HS-5 (cell line): ENCODE measurements at regions not wholly inside any gene's neighbourhood (a gene's known extent, or its start where the extent isn't known, plus 50 kb on each side); places are given as distances from the start of the nearest gene placed in this dataset.
"Not testable (repeated sequence)": the region's sequence is repeated elsewhere in the genome, so short reads cannot be mapped to it uniquely, and the experiment has no call there.

ENCODE experiments used
- DNase-seq: peaks from one replicate; pipeline ENCODE4 v3.0.0-alpha.2; 2012; ENCODE audit warnings: low read depth

DNA sequence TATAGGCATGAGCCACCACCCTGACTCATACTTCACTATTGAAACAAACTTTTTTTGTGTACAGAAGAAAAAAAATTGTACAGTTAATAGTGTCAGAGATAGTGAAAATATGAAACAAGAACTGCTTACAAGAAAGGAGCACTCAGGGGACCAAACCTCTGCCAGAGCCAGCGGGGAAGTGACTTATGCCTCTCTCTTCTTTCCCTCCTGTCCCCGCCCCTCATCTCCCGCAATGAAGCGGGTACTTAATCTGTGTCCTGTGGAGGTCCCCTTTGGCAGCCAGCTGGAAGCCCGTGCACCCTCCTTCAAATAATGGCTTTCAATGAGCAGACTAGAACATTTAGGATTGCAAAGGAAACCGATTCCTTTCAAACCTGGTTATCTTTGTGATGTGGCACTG, 51.5 kb downstream of the PPIAL4A start:
- DNase-seq, result not testable (repeated sequence)

DNA sequence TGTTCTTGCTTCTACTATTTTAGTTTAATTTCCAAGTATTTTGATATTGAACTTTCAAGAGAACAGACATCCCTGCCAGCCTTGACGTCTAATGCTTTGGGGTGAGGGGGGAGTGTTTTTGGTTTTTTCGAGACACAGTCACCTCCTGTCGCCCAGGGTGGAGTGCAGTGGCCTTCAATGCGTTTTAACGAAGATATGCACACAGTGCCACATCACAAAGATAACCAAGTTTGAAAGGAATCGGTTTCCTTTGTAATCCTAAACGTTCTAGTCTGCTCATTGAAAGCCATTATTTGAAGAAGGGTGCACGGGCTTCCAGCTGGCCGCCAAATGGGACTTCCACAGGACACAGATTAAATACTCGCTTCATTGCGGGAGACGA, 52.3 kb downstream of the PPIAL4A start:
- DNase-seq, result not testable (repeated sequence)

DNA sequence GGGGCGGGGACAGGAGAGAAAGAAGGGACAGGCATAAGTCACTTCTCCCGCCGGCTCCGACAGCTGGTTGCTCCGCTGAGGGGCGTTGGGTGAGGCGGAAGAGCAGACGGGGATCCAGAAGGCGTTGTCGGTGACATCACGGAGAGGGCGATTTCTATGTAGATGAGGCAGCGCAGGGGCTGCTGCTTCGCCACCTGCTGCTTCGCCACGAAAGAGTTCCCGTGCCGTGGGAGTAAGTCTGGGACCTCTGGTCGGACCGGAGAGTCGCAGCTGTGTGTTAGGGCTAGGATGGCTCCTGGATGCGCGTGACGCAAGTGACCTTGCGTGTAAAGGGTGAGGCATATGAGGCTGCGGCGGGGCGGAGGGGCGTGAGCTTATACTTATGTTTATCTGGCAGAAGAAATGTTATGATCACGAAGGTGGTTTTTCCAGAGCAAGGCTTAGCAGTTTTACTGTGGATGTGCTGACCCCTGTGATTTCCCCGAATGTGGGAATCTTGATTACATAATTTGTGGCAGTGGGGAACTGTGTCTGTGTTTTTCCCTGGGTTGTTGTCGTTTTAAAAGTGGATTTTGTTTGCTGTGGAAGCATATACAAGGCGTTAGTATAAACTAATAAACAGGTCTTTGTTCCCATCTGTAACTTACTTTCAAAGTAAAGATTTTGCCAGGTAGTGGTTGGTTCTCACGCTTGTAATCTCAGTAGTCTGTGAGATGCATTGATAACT, 52.8 kb downstream of the PPIAL4A start:
- not testable (repeated sequence) for DNase-seq

DNA sequence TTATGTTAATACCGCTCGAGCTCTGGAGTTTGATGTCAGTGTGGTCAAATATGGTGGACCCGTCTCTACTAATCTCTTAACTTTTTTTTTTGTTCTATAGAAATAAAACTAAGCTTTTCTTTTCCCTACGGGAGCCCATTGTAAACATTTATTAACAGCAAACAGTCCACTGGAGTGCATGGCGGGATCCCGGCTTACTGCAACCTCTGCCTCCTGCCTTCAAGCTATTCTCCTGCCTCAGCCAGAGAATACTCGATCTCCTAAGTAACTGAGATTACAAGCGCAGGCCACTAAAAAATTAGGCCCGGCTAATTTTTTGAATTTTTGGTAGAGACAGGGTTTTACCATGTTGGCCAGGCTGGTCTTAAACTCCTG, 53.4 kb downstream of the PPIAL4A start:
- DNase-seq, result not testable (repeated sequence)

DNA sequence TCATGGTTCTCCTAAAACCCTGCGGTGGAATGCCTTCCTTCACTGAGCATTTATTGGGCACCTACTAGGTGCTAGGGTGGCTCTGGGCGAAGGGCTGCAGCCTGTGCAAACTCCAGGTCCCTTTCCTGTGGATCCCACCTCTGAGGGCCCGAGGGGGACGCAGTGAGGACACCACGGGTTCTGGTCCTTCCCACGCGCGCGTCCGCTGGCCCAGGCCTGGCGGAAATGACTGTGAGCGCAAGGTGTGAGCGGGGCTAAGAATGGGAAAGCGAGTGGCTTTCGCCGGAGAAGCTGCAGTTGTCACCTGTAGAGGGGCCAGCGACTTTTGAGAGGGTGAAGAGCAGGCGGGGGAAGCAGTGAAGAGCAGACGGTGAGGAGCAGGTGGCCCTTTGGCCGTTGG, 55.1 kb downstream of the PPIAL4A start:
- not testable (repeated sequence) for DNase-seq

DNA sequence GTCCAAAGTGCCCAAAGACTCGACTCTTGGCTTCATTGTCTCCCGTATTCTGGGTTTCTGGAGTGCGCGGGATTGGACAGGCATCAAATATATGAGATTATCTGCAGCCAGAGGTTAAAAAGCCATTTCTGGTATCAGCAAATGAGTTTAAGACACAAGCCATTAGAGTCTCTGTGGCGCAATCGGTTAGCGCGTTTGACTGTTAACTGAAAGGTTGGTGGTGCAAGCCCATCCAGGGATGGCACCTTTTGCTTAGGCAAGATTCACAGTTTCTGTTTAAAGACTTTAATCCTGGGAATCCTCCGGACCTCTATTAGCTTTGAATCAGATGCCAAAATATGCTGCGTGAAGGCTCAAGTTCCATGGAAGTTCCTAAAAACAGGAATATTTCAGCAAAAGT, 55.6 kb downstream of the PPIAL4A start:
- not testable (repeated sequence) for DNase-seq

DNA sequence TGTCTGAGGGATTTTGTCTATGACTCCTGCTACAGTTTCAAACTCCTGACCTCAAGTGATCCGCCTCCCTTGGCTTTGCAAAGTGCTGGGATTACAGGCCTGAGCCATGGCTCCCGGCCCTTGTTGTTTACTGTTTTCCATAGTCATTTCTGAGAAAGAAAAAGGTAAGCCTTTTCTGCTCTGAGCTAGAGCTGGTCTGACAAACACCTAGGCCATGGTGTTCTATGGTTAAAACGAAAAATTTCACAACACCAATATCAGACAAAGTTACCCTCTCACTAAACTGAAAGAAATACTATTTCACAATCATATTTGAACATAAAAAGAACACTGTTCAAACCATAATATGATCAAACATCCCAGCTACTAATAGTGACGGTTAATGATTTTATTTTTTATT, 57.5 kb downstream of the PPIAL4A start:
- not testable (repeated sequence) for DNase-seq

DNA sequence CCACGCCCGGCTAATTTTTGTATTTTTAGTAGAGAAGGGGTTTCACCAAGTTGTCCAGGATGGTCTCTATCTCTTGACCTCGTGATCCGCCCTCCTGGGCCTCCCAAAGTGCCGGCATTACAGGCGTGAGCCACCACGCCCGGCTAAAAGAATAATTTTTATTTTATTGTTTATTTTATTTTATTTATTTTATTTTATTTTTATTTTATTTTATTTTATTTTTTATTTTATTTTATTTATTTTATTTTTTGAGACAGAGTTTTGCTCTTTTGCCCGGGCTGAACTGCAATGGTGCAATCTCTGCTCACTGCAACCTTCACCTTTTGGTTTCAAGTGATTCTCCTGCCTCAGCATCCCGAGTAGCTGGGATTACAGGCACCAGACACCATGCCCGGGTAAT, 60.2 kb downstream of the PPIAL4A start:
- not testable (repeated sequence) for DNase-seq

DNA sequence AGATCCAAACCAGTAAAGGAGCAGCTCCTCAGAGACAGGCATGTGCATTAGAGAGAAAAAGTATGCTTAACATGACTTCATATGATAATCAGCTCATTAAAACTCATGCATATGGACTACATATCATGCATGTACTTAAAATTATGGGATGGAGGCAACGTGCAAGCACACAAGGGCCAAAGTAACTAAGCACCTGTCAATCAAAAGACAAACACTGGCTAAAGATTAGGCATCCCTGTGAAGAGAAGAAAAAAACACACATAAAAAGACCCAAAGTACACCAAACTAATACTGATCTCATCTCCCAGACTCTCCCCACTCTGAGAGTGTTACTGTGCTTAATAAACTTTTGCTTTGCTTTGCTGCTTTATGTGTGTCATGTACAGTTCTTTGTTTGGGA, 61.1 kb downstream of the PPIAL4A start:
- not testable (repeated sequence) for DNase-seq

DNA sequence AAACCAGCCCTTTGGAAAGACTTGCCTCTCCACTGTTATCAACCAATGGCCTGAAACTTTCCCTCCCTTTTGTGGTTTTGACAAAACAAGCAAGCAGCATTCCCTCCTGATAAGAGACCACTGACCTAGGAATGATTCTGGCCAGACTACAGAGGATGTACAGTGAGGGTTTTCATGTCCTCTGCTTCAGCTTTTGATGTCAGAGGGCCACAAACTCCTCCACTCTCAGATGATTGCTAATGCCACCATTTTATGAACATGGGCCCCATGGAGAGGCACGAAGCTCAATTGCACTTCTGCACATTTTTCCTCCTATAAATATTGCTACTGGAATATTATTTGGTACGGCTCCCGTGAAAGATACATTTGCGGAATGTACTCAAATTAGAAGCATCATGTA, 61.5 kb downstream of the PPIAL4A start:
- DNase-seq, result not testable (repeated sequence)

DNA sequence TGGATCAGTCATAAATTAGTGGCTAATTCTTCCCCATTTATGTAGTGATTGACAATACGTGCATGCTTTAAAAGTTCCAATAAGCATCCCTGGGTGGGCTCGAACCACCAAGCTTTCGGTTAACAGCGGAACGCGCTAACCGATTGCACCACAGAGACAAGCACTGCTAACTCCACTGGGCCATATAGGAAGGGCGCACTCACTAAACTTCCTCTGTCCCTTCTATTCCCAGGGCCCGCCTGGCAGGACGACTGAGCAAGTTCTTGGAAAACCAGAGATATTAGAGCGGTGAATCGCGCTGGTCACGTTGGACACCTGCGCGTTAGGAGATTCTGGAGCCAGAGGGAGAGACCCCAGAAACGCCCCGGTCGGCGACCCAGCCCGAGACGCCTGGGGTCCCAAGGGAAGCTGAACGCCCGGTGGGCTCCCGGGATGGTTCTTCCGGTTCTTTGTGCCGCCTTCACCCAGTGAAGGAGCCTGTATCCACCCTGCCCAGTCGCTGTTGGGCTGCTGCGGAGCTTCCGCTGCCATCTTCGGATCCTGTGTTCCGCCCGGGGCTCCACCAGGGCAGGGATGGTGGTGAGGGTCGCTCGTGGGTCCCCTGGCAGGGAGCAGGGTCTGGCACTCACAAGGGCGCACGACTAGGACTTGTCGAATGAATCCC, 62.8 kb downstream of the PPIAL4A start:
- DNase-seq, result not testable (repeated sequence)

DNA sequence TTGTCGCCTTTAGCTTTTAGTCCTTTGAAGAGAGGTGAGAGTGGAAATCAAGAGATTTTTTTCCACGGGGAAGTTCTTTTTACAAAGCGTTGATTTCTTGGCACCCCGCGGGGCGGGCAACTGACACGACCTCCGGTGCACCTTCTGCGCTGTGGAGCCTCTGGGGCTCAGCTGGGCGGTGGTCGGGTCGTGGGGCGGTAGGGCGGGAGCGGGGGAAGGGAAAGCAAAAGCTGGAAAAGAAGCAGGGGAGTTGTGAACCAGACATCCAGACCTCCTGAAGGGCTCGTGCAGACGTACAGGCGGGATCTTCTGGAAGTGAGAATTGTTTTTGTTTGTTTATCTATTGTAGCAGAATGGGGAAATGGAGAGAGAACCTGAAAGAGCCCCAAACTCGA, 63.3 kb downstream of the PPIAL4A start:
- not testable (repeated sequence) for DNase-seq

DNA sequence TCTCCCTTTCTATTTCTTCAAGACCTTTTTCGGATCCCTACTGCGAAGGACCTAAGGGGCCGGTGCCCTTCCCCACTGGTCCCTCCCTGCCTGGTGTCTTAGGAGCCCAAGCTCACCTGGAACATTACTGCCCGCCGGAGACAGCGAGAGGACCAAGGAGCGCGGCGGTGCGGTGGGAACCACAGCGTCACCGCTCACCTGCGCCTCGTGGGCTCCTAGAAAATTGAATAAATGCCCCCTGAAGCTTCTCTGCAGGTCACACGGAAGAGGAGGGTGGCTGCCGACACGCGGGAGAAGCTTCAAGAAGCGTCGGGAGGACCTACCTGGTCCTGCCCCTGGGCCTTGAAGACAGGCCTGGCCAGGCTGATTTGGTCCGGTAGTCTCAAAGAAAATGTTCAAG, 65.2 kb downstream of the PPIAL4A start:
- no peak for DNase-seq

DNA sequence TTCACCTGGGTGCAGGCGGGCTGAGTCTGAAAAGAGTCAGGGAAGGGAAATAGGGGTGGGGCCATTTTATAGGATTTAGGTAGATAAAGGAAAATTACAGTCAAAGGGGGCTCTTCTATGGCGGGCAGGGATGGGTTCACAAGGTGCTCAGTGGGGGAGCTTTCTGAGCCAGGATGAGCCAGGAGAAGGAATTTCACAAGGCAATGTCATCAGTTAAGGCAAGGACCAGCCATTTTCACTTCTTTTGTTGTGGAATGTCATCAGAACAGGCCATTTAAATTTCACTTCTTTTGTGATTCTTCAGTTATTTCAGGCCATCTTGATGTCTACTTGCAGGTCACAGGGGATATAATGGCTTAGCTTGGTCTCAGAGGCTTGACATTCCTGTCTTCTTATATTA, 66.4 kb downstream of the PPIAL4A start:
- not testable (repeated sequence) for DNase-seq

DNA sequence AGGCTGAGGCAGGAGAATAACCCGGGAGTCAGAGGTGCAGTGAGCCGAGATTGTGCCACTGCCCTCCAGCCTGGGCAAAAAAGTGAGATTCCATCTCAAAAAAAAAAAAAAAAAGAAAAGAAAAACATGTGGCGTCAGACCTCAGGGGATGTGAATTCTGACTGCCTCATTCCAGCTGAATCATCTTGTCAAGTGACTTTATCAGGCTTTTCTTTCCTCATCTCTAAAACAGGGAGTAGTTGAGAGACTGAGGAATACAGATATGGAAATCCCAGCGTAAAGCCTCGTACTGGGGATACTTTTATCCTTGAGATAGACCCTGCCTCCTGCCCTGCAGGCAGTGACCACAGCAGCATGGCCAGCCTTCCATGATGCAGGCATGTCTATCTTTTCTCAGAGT, 76.4 kb downstream of the PPIAL4A start:
- not testable (repeated sequence) for DNase-seq

DNA sequence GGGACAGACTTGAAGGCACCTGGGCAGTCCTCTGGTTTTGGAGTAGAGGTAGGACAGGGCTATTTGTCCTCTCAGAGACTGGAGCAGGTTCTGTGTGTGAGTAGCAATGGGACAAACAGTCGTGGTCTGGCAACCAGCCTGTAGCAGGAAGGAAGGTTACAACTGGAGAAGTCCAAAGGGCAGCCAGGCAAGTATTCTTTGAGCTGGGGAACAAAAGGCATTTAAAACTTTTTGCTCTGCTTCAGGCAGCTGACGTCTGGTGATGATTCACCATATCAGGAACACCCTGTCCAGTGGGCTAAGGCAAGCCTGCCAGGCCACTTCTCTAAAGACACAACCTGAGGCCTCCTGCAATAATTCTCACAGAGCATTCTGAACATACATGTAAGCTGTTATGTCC, 83.3 kb downstream of the PPIAL4A start:
- not testable (repeated sequence) for DNase-seq

DNA sequence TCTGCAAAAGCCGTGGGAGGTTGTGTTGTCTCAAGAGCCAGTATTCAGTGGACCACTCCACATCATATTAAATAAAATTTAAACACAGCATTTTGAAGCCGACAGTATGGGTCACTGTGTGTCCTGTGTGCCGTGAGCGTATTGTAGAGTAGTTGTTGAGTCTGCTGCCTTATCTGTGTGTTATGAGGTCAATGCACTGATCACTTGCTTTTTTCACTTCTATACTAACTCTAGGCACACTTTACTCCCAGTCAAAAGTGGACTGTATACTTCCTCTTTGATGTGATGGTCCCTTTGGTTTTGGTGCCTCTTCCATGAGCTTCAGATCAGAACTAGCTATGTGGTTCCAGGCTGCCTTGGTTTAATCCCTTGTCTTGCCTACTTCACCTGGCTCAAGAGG, 84.3 kb downstream of the PPIAL4A start:
- not testable (repeated sequence) for DNase-seq

DNA sequence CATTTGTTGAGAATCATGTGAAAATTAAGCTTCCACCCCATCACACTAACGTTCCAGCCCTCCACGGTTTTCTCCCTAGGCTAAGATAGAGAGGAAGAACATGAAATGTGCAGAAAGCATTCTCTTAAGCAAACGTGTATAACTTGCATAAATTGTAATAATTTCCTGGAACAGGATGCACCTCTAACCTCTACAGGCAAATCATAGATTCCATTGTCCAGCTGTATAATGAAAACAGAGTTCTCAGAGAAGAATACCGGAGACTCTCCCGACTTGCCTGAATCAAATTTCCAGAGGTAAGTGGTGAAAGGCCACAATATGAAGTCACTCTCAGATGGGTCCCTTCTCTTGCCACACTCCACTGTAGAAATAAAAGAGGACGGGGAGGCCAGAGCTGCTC, 87.7 kb downstream of the PPIAL4A start:
- not testable (repeated sequence) for DNase-seq

DNA sequence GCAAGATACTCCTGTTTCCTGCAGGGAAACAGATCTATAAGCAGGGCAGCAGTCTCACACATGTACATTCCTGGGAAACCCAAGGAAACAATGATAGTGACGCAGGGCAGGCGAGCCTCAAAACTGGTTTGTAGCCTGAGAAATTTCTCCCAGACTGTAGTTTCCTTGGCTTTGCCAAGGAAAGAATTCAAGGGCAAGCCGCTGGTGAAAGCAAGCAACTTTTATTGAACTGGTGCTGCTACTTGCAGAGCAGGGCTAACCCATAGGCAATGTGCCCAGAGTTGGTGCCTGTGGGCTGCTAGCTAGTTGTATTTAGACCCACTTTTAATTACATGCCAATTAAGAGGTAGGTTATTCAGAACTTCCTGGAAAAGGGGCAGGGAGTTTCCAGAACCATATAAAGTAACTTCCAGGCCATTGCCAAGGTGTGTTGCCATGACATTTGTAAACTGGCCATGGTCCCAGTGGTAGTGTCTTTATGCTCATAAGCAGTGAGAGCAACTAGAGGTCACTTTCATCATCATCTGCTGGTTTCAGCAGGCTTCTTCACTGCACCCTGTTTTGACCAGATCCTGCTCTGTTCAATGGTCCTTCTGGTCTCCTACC, 92.0 kb downstream of the PPIAL4A start:
- not testable (repeated sequence) for DNase-seq

DNA sequence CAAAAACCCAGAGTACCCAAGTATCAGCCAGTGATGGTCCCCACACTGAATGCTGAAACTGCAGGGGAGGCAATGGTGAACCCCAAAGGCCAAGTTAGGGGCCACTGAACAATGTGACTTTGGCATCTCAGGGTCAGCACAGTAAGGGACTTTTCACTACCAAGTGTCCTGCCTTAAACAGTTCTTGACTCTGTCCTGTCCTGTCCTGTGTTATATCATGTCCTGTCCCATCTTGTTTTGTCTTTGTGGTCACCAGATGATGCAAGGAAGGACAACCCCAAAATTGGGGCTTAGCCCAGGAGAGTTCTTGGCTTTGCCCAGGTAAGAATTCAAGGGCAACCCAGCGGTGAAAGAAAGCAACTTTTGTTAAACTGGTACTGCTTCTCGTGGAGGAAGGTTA, 105.0 kb downstream of the PPIAL4A start:
- DNase-seq, result not testable (repeated sequence)

DNA sequence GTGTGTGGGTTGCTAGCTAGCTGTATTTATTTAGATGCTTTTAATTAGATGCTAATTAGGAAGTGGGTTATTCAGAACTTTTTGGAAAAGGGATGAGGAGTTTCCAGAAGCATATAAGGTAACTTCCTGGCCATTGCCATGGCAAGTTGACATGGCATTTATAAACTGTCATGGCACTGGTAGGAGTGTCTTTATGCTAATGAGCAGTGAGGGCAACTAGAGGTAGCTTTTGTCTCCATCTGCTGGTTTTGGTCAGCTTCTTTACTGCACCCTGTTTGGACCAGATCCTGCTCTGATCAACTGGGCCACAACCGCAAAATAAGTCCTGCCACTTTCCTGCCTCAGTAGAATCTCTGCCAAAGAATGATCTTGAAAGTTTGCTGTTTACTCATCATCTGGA, 105.5 kb downstream of the PPIAL4A start:
- DNase-seq, result not testable (repeated sequence)

DNA sequence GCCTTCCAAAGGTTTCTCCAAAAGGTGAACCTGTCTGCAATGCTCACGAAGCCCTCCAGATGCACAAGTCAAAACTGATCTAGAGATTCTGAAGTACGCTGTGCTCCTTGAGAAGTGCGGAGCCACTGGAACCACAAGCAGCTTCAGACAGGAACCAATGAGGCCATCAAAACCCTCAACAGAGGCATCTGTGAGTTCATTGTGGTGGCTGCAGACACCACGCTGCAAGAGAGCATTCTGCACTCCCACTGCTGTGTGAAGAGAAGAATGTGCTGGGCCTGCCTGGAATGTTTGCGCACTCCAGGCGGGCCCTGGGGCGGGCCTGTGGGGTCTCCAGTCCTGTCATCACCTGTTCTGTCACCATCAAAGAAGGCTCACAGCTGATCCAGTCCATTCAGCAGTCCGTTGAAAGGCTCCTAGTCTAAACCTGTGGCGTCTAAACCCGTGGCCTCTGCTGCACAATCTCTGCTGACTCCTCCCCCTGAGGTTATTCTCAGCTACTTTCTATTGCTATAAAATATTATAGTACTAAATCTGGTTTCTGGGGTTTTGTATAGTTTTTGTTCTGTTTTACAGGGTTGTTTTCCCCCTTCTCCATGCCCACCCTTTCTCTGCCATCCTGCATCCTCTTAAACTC, 111.6 kb downstream of the PPIAL4A start:
- not testable (repeated sequence) for DNase-seq

DNA sequence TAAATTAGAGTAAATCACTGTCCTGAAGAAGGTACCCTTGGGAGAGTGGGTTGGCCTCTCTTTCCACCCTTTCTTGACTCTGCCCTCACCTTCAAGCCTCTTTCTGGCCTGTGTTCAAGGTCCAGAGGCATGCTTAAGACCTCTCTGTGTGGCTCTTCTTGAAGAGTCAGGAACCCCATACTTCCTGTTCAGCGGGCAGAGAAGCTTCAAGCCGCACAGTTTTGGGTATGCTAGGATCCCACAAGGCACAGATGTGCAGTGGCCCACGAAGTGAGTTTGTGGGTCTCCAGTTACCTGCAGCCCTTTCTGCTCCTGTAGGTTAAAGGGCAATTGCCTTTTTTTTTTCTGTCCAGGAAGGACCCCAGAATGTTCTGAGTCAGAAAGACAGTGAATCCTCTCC, 113.7 kb downstream of the PPIAL4A start:
- DNase-seq, result not testable (repeated sequence)
